Uterus (tissue), 2 donors: ENCODE measurements at regions not wholly inside any gene's neighbourhood (a gene's known extent, or its start where the extent isn't known, plus 50 kb on each side); places are given as distances from the start of the nearest gene placed in this dataset.

Source experiments
- CTCF ChIP-seq, 4 experiments: fragments of 200-600 bp in 2 of 4; fragments of 450-650 bp in 2 of 4; sonication (generic) in 2 of 4; IDR thresholded peaks; one replicate each; pipeline ENCODE4 v1.5.1; 2016 to 2019; ENCODE audit warnings: antibody characterized with exemption in 4 of 4, mild to moderate bottlenecking in 2 of 4, moderate library complexity in 1 of 4
- POLR2A ChIP-seq, 2 donors: fragments of 450-650 bp; IDR thresholded peaks; one replicate each; pipeline ENCODE4 v1.6.1; 2016; ENCODE audit warnings: antibody characterized with exemption in 2 of 2, mild to moderate bottlenecking in 1 of 2, moderate library complexity in 1 of 2

DNA sequence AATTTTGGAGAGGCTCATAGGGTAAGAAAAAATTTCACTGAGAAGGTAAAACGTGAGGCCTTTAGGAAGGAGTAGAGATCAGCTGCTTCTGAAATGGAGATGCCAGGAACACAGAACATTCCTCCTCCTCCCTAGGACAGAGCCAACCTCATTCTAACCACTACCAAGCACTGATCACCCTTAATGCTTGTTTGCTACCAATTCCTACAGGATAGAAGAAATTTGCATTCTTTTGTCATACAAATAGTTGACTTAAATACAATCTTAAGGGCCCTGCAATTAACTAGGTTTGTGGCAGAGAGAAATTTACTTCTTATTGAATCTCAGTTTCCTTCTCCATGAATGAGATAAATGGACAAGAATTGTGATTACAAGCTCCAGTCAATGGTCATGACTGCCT is 780.2 kb upstream of the WWC1 start:
- no peak for TF ChIP-seq CTCF (IDR thresholded peaks at IDR 0.05)
- TF ChIP-seq POLR2A (IDR thresholded peaks at IDR 0.05): no peak
